ENCODE measurements at regions not wholly inside any gene's neighbourhood (a gene's known extent, or its start where the extent isn't known, plus 50 kb on each side); places are given as distances from the start of the nearest gene placed in this dataset.

DNA sequence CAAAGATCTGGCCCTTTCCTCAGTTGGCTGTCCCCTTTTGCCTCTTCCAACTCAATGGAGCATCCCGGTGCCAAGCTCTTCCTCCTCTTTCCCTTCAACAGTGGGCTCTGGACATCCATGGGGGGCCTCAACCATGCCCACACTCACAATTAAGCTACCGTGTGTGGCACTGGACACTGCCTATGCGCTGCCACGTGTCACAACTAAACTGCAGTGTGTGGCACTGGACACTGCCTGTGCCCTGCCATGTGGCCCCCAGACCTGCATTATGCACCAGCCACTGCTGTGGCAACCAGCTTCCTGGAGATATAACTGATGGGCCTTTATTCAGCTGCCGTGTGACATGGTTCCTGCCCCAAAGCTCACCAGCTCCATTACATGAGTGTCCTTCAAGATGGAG lies 179.1 kb downstream of the KCNA5 start:
- 98 to 100% methylated on average over 3 to 5 of the region's 5 CpGs for WGBS, 2 donors
- intact Hi-C loops (cut with DNase I; ENCODE audit: low total_unique reads) = no loop called here
- Histone ChIP-seq H3K36me3 (ENCODE audit: low read depth, missing control alignments) (no peaks in the 10 kb centered on the region), H3K4me3 (no peak overlapping the region), H3K27ac (no peak overlapping the region), H3K4me1 (no peaks in the 10 kb centered on the region), H3K27me3 (no peaks in the 10 kb centered on the region), H3K9me3 (no peaks in the 10 kb centered on the region)
- TF ChIP-seq CTCF (IDR thresholded peaks at IDR 0.05) (no peak), POLR2A (IDR thresholded peaks at IDR 0.05) (no peak)
- no peak for DNase-seq

- intact Hi-C loops (cut with DNase I; ENCODE audit: low total_unique reads) = no loop called here
- H3K4me3 ChIP-seq = no peak overlapping the region
Measured at GRCh38 chr12:5223881-5224280, 180.2 kb downstream of the KCNA5 start.

GRCh38 chr12:5226581-5226980 lies 182.9 kb downstream of the KCNA5 start:
- DNase-seq = no peak
- Histone ChIP-seq H3K9me3 (no peaks in the 10 kb centered on the region), H3K36me3 (ENCODE audit: low read depth, missing control alignments) (no peaks in the 10 kb centered on the region), H3K4me1 (no peaks in the 10 kb centered on the region), H3K27ac (no peak overlapping the region), H3K4me3 (no peak overlapping the region), H3K27me3 (no peaks in the 10 kb centered on the region)
- intact Hi-C loops (cut with DNase I; ENCODE audit: low total_unique reads) = no loop called here
- no peak for TF ChIP-seq CTCF (IDR thresholded peaks at IDR 0.05)
- TF ChIP-seq POLR2A (IDR thresholded peaks at IDR 0.05) = no peak
- WGBS, 2 donors = 88 to 94% methylated on average over 7 of the region's 7 CpGs

More at GRCh38 chr12:5223881-5224280, 180.2 kb downstream of the KCNA5 start:
- no peak for TF ChIP-seq POLR2A (IDR thresholded peaks at IDR 0.05)
- no peak for TF ChIP-seq CTCF (IDR thresholded peaks at IDR 0.05)
- 71 to 79% methylated on average over 3 of the region's 3 CpGs for WGBS, 2 donors
- no peak for DNase-seq
- H3K27ac ChIP-seq = no peak overlapping the region
- no peaks in the 10 kb centered on the region for H3K36me3 ChIP-seq (ENCODE audit: low read depth, missing control alignments)
- H3K9me3 ChIP-seq = no peaks in the 10 kb centered on the region
- no peaks in the 10 kb centered on the region for H3K4me1 ChIP-seq
- no peaks in the 10 kb centered on the region for H3K27me3 ChIP-seq

GRCh38 chr12:5227708-5228373 lies 184.2 kb downstream of the KCNA5 start:
- intact Hi-C loops (cut with DNase I; ENCODE audit: low total_unique reads) = no loop called here
- Histone ChIP-seq H3K27me3 (no peaks in the 10 kb centered on the region), H3K4me1 (no peaks in the 10 kb centered on the region), H3K4me3 (no peak overlapping the region), H3K27ac (no peak overlapping the region), H3K9me3 (no peaks in the 10 kb centered on the region), H3K36me3 (ENCODE audit: low read depth, missing control alignments) (no peaks in the 10 kb centered on the region)
- no peak for DNase-seq
- TF ChIP-seq POLR2A (IDR thresholded peaks at IDR 0.05) = no peak
- WGBS, 2 donors = 67 to 69% methylated on average over 7 of the region's 7 CpGs

DNA sequence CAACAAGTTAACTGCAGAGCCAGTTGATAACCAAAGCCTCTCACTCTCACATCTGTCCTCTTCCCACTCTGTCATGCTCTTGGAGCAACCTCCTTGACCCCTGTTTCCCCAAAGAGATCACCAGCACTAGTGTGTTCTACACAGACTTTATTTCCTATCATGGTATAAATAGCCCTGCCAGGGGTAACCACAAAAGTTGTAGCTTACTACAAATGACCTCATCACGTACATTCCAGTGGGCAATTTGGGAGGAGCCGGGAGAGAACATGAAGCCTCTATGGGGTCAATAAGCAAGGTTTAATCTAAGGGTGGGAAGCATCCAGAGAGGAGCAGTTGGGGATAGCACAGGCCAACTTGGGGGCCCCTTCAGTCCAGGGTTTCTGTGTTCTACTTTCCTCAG lies 186.5 kb downstream of the KCNA5 start:
- TF ChIP-seq POLR2A (IDR thresholded peaks at IDR 0.05) = no peak
- no peak for TF ChIP-seq CTCF (IDR thresholded peaks at IDR 0.05)
- intact Hi-C loops (cut with DNase I; ENCODE audit: low total_unique reads) = no loop called here
- no peak for DNase-seq
- Histone ChIP-seq H3K4me1 (no peaks in the 10 kb centered on the region), H3K4me3 (no peak overlapping the region), H3K27ac (no peak overlapping the region), H3K9me3 (no peaks in the 10 kb centered on the region), H3K36me3 (ENCODE audit: low read depth, missing control alignments) (no peaks in the 10 kb centered on the region), H3K27me3 (no peaks in the 10 kb centered on the region)
- 69 to 89% methylated on average over 2 of the region's 2 CpGs for WGBS, 2 donors

Measured in testis (tissue), 2 donors.